Adipocyte (in vitro differentiated cells): ENCODE measurements at regions not wholly inside any gene's neighbourhood (a gene's known extent, or its start where the extent isn't known, plus 50 kb on each side); places are given as distances from the start of the nearest gene placed in this dataset.

ENCODE experiments used
- DNase-seq: peaks from one replicate; pipeline ENCODE4 v3.0.0-alpha.2; 2015; ENCODE audit warnings: low read depth
- H3K27me3 ChIP-seq: replicated peaks from 2 replicates; pipeline ENCODE4 v1.7.0; 2013; ENCODE audit warnings: mild to moderate bottlenecking, low read length, moderate library complexity; ENCODE audit not compliant: control insufficient read depth, insufficient read depth
- H3K36me3 ChIP-seq: 2 replicates; pipeline ENCODE4 v1.7.0; 2013; ENCODE audit warnings: low read length, mild to moderate bottlenecking, moderate library complexity; ENCODE audit not compliant: control insufficient read depth, insufficient read depth, severe bottlenecking
- H3K4me1 ChIP-seq: 2 replicates; pipeline ENCODE4 v1.7.0; 2013; ENCODE audit warnings: mild to moderate bottlenecking, low read length, moderate library complexity; ENCODE audit not compliant: control insufficient read depth, insufficient read depth
- H3K4me3 ChIP-seq: 2 replicates; pipeline ENCODE4 v1.7.0; 2013; ENCODE audit warnings: mild to moderate bottlenecking, low read length, moderate library complexity
- H3K9ac ChIP-seq: 2 replicates; pipeline ENCODE4 v1.7.0; 2013; ENCODE audit warnings: mild to moderate bottlenecking, low read length, moderate library complexity
- H3K9me3 ChIP-seq: 2 replicates; pipeline ENCODE4 v1.7.0; 2013; ENCODE audit warnings: mild to moderate bottlenecking, low read length, moderate library complexity; ENCODE audit not compliant: control insufficient read depth

DNA sequence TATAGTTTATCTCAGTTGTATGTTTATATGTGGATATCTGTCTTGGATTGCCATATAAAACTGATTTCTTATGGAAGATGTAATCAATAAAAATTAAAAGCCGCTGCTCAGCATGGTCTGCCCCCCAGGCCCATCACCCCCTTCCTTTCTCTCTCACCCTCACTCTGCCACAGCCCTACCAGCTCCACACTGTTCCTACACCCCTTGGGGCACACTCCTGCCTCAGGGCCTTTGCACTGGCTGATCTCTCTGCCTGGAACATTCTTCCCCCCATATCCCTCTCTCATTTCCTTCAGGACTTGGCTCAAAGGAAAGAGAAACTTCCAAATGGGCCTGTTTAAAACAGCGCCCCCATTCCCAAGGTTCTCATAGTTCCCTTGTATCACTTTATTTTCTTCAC is 63.1 kb downstream of the LRRC32 start:
- H3K36me3 ChIP-seq: no peaks in the 10 kb centered on the region
- H3K27me3 ChIP-seq: no peaks in the 10 kb centered on the region
- H3K9me3 ChIP-seq: no peaks in the 10 kb centered on the region
- no peak for DNase-seq
- H3K9ac ChIP-seq: no peak overlapping the region
- H3K4me3 ChIP-seq: no peak overlapping the region
- peaks cover 47% of the 10 kb centered on the region for H3K4me1 ChIP-seq

DNA sequence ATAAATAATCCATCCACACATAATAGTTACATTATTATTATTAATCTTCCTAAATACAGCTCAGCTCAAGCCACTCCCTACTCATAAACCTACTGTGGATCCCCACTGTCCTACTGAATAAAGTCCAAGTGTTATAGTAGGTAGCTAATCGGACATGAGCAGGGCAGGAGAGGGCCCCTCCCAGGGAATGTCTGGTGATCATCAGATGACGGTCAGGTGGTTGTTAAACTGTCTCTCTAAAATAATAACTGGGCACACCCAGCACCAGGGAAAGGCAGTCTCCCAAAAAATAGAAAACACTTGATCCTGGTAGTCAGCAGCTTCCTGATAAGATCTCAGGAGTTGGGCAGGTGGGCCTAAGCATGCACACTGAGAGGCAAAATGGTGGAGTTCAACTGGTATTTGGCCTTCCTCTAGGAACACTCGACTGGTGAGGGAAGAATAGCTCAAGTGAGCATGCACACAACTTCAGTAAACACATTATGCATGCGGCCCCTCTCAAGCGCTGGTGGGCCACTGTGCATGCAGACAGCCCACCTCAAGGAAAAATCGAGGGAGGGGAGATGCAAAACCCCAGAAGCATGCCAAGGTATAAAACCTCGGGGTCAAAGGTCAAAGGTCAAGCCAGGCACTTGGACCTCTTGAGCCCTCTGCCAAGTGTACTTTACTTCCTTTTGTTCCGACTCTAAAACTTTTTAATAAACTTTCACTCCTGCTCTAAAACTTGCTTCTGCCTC is 65.0 kb downstream of the LRRC32 start:
- Histone ChIP-seq H3K4me1 (peaks cover 52% of the 10 kb centered on the region), H3K36me3 (no peaks in the 10 kb centered on the region), H3K27me3 (no peaks in the 10 kb centered on the region), H3K9ac (peak overlapping the region; percentile 82), H3K9me3 (no peaks in the 10 kb centered on the region), H3K4me3 (no peak overlapping the region)
- DNase-seq: no peak

DNA sequence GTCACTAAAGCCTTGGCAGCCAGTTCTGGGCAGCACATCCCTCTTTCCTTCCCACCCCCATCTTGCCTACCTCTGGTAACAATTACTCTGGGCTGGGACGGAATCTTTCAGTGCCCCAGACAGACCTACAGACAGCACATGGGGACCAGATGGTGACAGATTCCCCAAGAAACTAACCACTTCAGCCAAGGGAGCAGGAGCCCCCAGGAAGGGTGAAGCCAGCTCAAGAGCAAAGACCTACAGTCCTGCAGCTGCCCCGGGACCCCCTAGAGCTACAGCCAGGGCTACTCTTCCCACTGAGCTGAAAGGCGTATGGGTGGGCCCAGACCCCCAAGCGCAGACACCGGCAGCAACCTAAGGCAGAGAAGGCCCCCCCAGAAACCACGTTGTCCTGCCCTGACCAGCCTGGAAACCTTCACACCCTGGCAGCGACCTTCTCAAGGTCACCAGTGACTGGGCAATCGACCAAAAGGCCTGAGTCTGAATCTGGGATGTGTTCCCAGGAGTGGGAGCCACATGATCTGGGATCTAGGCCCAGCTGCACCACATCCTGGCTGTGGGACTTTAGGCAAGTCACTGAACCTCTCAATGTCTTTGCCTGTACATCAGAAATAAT is 65.8 kb downstream of the LRRC32 start:
- H3K9me3 ChIP-seq: no peaks in the 10 kb centered on the region
- H3K36me3 ChIP-seq: no peaks in the 10 kb centered on the region
- peaks cover 48% of the 10 kb centered on the region for H3K4me1 ChIP-seq
- DNase-seq: peak; percentile 45
- no peak overlapping the region for H3K4me3 ChIP-seq
- H3K9ac ChIP-seq: peak overlapping the region; percentile 27
- H3K27me3 ChIP-seq: no peaks in the 10 kb centered on the region

DNA sequence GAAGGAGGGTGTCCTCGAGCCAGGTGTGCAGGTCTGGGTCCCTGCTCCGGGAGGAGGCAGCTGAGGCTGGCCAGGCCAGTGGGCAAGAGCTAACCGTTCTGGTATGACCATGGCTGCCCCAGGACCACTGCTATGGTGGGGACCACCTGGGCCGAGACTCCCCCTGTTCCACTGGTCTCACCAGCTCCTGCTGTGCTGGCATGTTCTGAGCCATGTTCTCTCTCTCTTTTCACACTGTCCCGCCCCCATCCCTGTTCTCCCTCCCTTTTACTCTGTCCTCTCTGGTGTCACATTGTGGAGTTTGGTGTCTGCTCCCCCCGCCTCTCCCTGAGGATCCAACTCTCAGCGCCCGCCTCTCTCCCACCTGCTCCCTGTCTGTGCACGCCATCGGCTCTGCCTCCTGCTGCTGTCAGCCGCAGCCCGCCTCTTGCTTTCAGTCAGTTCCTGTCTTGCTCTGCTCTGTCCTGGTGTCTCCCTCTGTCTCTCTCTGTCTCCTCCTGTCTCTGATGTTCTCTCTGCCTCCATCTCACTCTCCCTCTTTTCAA is 66.4 kb downstream of the LRRC32 start:
- H3K27me3 ChIP-seq: no peaks in the 10 kb centered on the region
- H3K4me1 ChIP-seq: peaks cover 49% of the 10 kb centered on the region
- DNase-seq: no peak
- H3K9me3 ChIP-seq: no peaks in the 10 kb centered on the region
- peak overlapping the region; percentile 27 for H3K9ac ChIP-seq
- no peak overlapping the region for H3K4me3 ChIP-seq
- no peaks in the 10 kb centered on the region for H3K36me3 ChIP-seq

DNA sequence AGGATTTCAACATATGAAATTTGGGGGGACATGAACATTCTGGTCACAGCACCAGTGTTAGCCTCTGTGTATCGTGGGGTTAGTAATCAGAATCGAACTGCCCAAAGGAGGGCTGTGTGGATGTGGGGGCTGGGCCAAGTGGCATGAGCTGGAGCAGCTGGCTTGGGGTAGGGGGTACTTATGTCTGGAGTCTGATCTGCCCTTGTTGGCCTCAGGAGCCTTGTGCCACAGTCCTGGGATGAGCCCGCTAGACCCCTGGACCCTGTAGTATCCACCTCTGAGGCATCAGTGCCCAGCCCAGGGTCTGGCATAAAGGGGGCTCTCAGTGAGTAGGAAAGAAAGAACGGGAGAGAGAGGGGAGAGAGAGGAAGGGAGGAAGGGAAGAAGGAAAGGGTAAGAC is 67.3 kb downstream of the LRRC32 start:
- no peaks in the 10 kb centered on the region for H3K9me3 ChIP-seq
- no peak for DNase-seq

More for the DNA sequence above, 67.3 kb downstream of the LRRC32 start:
- Histone ChIP-seq H3K36me3 (no peaks in the 10 kb centered on the region), H3K4me1 (peaks cover 54% of the 10 kb centered on the region), H3K9ac (peak overlapping the region; percentile 27), H3K27me3 (no peaks in the 10 kb centered on the region), H3K4me3 (no peak overlapping the region)
